GM18517 (cell line): ENCODE measurements at regions not wholly inside any gene's neighbourhood (a gene's known extent, or its start where the extent isn't known, plus 50 kb on each side); places are given as distances from the start of the nearest gene placed in this dataset.

Experiments
- ATAC-seq: cut with Tn5 transposase; IDR thresholded peaks from one replicate; pipeline ENCODE4 v1.9.1; 2021; ENCODE audit warnings: mild to moderate bottlenecking, moderate library complexity; ENCODE audit not compliant: unreplicated experiment

GRCh38 chr5:105807290-105807689 is 1863.4 kb downstream of the EFNA5 start:
- ATAC-seq: no peak

GRCh38 chr5:105806596-105806995 is 1864.1 kb downstream of the EFNA5 start:
- no peak for ATAC-seq

GRCh38 chr5:105803431-105803830 is 1867.3 kb downstream of the EFNA5 start:
- ATAC-seq: no peak

GRCh38 chr5:105794578-105794977 is 1876.2 kb downstream of the EFNA5 start:
- no peak for ATAC-seq

GRCh38 chr5:105789246-105789645 is 1881.5 kb downstream of the EFNA5 start:
- ATAC-seq: no peak

GRCh38 chr5:105783811-105784210 is 1886.9 kb downstream of the EFNA5 start:
- no peak for ATAC-seq

- no peak for ATAC-seq
Observed at GRCh38 chr5:105782501-105782900, 1888.2 kb downstream of the EFNA5 start.

GRCh38 chr5:105773241-105773640 is 1897.5 kb downstream of the EFNA5 start:
- no peak for ATAC-seq

- no peak for ATAC-seq
Observed at GRCh38 chr5:105767267-105767666, 1903.5 kb downstream of the EFNA5 start.

GRCh38 chr5:105762728-105763127 is 1908.0 kb downstream of the EFNA5 start:
- no peak for ATAC-seq

GRCh38 chr5:105754056-105754455 is 1916.7 kb downstream of the EFNA5 start:
- no peak for ATAC-seq

- ATAC-seq: no peak
Observed at GRCh38 chr5:105752801-105753200, 1917.9 kb downstream of the EFNA5 start.

- ATAC-seq: no peak
Observed at GRCh38 chr5:105751908-105752307, 1918.8 kb downstream of the EFNA5 start.

- no peak for ATAC-seq
Observed at GRCh38 chr5:105745111-105745510, 1925.6 kb downstream of the EFNA5 start.

- no peak for ATAC-seq
Observed at GRCh38 chr5:105740242-105740641, 1930.5 kb downstream of the EFNA5 start.

- no peak for ATAC-seq
Observed at GRCh38 chr5:105739732-105740131, 1931.0 kb downstream of the EFNA5 start.

- no peak for ATAC-seq
Observed at GRCh38 chr5:105735704-105736103, 1935.0 kb downstream of the EFNA5 start.

- no peak for ATAC-seq
Observed at GRCh38 chr5:105730982-105731381, 1939.8 kb downstream of the EFNA5 start.

GRCh38 chr5:105726093-105726492 is 1944.6 kb downstream of the EFNA5 start:
- ATAC-seq: no peak

- ATAC-seq: no peak
Observed at GRCh38 chr5:105708442-105708841, 1962.3 kb downstream of the EFNA5 start.

GRCh38 chr5:105702323-105702722 is 1968.4 kb downstream of the EFNA5 start:
- ATAC-seq: no peak

GRCh38 chr5:105696440-105696839 is 1974.3 kb downstream of the EFNA5 start:
- no peak for ATAC-seq

- no peak for ATAC-seq
Observed at GRCh38 chr5:105695941-105696340, 1974.8 kb downstream of the EFNA5 start.

GRCh38 chr5:105689596-105689995 is 1981.1 kb downstream of the EFNA5 start:
- ATAC-seq: no peak
